ENCODE measurements at regions not wholly inside any gene's neighbourhood (a gene's known extent, or its start where the extent isn't known, plus 50 kb on each side); places are given as distances from the start of the nearest gene placed in this dataset.

DNA sequence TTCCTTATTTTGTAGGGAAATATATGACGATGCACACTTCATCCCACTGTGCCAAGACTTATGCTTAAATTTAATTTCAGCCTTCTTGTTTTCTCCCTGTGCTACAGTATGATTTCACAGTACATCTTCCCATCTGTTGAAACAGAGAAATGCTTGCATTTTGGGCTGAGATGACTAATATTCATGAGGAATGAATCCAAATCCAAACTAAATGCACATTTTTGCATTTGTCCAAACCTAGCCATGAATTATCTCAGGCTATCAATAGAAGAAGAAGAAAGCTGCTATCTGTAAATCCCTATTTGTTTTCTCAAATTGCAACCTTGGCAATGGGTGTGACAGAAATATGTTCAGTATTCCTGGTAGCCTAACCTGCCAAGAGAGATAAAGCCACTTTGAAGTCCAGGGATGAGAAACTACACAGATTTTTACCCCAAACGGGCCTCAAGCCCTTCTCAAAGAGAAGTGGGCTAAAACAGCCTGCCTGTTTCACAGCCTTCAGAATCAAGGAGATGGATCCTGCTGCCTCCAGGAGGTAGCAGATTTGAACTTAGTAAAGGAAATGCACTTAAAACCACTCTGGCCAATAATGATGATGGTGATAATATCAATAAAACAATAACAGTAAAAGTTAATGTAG lies 306.9 kb upstream of the NT5C1B start:
- H3K9me1 ChIP-seq (ENCODE audit: control insufficient read depth, extremely low read depth, insufficient read depth, low read length) = no peaks in the 10 kb centered on the region
- DNase-seq (ENCODE audit: low read depth, low spot score) (no peak), FAIRE-seq (no peak)
- H3K27ac ChIP-seq (ENCODE audit: control insufficient read depth, insufficient read depth, low read length) = no peak overlapping the region
- H3K79me2 ChIP-seq (ENCODE audit: control insufficient read depth, insufficient read depth, low read length) = no peaks in the 10 kb centered on the region
- TF ChIP-seq, protein P1, sequence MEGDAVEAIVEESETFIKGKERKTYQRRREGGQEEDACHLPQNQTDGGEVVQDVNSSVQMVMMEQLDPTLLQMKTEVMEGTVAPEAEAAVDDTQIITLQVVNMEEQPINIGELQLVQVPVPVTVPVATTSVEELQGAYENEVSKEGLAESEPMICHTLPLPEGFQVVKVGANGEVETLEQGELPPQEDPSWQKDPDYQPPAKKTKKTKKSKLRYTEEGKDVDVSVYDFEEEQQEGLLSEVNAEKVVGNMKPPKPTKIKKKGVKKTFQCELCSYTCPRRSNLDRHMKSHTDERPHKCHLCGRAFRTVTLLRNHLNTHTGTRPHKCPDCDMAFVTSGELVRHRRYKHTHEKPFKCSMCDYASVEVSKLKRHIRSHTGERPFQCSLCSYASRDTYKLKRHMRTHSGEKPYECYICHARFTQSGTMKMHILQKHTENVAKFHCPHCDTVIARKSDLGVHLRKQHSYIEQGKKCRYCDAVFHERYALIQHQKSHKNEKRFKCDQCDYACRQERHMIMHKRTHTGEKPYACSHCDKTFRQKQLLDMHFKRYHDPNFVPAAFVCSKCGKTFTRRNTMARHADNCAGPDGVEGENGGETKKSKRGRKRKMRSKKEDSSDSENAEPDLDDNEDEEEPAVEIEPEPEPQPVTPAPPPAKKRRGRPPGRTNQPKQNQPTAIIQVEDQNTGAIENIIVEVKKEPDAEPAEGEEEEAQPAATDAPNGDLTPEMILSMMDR (optimal IDR thresholded peaks at IDR 0.05 in 1 of 3, IDR thresholded peaks at IDR 0.05 in 1 of 3, conservative IDR thresholded peaks at IDR 0.05 in 1 of 3; ENCODE audit: extremely low read depth in 1 of 3, insufficient read depth in 2 of 3, low read length in 3 of 3) = no peak
- no peak for TF ChIP-seq EZH2 (IDR thresholded peaks at IDR 0.05; ENCODE audit: low read length)
- H3K9ac ChIP-seq (ENCODE audit: control insufficient read depth, extremely low read depth, insufficient read depth, low read length) = no peak overlapping the region
- no peak overlapping the region for H2AFZ ChIP-seq (ENCODE audit: control insufficient read depth, low read length)
- H3K27me3 ChIP-seq (ENCODE audit: control insufficient read depth, extremely low read depth, insufficient read depth, low read length) = no peaks in the 10 kb centered on the region
- dilution Hi-C loops (cut with MboI; ENCODE audit: extremely low pct_ligation_motif_present, low sequenced_read_pairs) = no loop called here
- H3K9me3 ChIP-seq (ENCODE audit: control insufficient read depth, low read depth, low read length) = no peaks in the 10 kb centered on the region
- H3K36me3 ChIP-seq (ENCODE audit: control insufficient read depth in 2 of 2, extremely low read depth in 1 of 2, insufficient read depth in 2 of 2, low read length in 2 of 2) = no peaks in the 10 kb centered on the region
- no peaks in the 10 kb centered on the region for H4K20me1 ChIP-seq (ENCODE audit: control insufficient read depth, extremely low read depth, insufficient read depth, low read length)
- H3K4me2 ChIP-seq (ENCODE audit: control insufficient read depth, extremely low read depth, insufficient read depth, low read depth, low read length) = no peak overlapping the region
- H3K4me3 ChIP-seq (ENCODE audit: control insufficient read depth in 2 of 3, extremely low read depth in 1 of 3, insufficient read depth in 2 of 3, low read depth in 1 of 3, low read length in 3 of 3) = no peak overlapping the region
- H3K4me1 ChIP-seq (ENCODE audit: control insufficient read depth, extremely low read depth, insufficient read depth, low read length) = no peaks in the 10 kb centered on the region

DNA sequence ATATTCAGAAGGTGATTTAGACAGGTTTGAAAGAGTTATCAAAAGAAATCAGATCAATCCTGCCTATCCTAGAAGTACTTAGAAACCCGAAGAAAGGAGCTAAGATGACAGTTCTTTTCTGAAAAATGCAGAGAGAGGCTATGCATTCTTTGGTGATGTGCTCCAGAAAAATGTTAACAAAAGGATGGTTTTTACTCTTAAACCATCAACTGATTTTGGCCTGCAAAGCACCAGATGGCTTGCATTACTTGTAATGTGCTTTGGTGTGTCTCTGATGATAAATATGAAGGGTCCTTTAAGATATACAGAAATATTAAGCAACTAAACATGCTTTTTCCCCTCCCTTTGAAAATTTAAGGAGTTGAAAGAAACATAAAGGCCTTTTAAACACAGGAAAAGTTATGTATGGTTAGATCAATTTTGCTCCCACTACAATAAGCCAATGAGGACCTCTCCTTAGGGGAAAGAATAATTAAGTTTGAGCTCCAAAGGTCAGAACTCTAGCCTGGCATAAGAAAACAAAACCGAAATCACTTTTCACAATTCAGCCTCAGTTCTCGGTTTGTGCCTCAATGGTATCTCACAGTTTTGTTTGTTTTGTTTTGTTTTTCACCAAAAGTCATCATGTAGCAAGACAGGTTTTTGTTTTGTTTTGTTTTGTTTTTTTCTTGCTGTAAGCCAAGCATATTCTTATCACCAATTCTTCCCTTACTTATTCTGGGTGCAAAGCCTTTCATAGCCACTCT lies 302.4 kb upstream of the NT5C1B start:
- H3K9ac ChIP-seq (ENCODE audit: control insufficient read depth, extremely low read depth, insufficient read depth, low read length) = no peak overlapping the region
- H4K20me1 ChIP-seq (ENCODE audit: control insufficient read depth, extremely low read depth, insufficient read depth, low read length) = no peaks in the 10 kb centered on the region
- H3K27me3 ChIP-seq (ENCODE audit: control insufficient read depth, extremely low read depth, insufficient read depth, low read length) = no peaks in the 10 kb centered on the region
- no peaks in the 10 kb centered on the region for H3K79me2 ChIP-seq (ENCODE audit: control insufficient read depth, insufficient read depth, low read length)
- no peaks in the 10 kb centered on the region for H3K9me1 ChIP-seq (ENCODE audit: control insufficient read depth, extremely low read depth, insufficient read depth, low read length)
- DNase-seq (ENCODE audit: low read depth, low spot score) = no peak
- H3K36me3 ChIP-seq (ENCODE audit: control insufficient read depth in 2 of 2, extremely low read depth in 1 of 2, insufficient read depth in 2 of 2, low read length in 2 of 2) = no peaks in the 10 kb centered on the region
- no peak for FAIRE-seq
- H3K4me1 ChIP-seq (ENCODE audit: control insufficient read depth, extremely low read depth, insufficient read depth, low read length) = no peaks in the 10 kb centered on the region
- H3K4me2 ChIP-seq (ENCODE audit: control insufficient read depth, extremely low read depth, insufficient read depth, low read depth, low read length) = no peak overlapping the region
- H2AFZ ChIP-seq (ENCODE audit: control insufficient read depth, low read length) = no peak overlapping the region
- no peak for TF ChIP-seq EZH2 (IDR thresholded peaks at IDR 0.05; ENCODE audit: low read length)
- TF ChIP-seq, protein P1 (optimal IDR thresholded peaks at IDR 0.05 in 1 of 3, IDR thresholded peaks at IDR 0.05 in 1 of 3, conservative IDR thresholded peaks at IDR 0.05 in 1 of 3; ENCODE audit: extremely low read depth in 1 of 3, insufficient read depth in 2 of 3, low read length in 3 of 3) = no peak
- H3K27ac ChIP-seq (ENCODE audit: control insufficient read depth, insufficient read depth, low read length) = no peak overlapping the region
- H3K9me3 ChIP-seq (ENCODE audit: control insufficient read depth, low read depth, low read length) = no peaks in the 10 kb centered on the region
- dilution Hi-C loops (cut with MboI; ENCODE audit: extremely low pct_ligation_motif_present, low sequenced_read_pairs) = no loop called here
- H3K4me3 ChIP-seq (ENCODE audit: control insufficient read depth in 2 of 3, extremely low read depth in 1 of 3, insufficient read depth in 2 of 3, low read depth in 1 of 3, low read length in 3 of 3) = no peak overlapping the region

Measured in keratinocyte (primary cell).